H9 (cell line): ENCODE measurements at regions not wholly inside any gene's neighbourhood (a gene's known extent, or its start where the extent isn't known, plus 50 kb on each side); places are given as distances from the start of the nearest gene placed in this dataset.

Source experiments
- DNase-seq: peaks from one replicate; pipeline ENCODE4 v3.0.0-alpha.2; 2017
- H2AFZ ChIP-seq: one replicate; pipeline ENCODE4 v1.6.1; 2013; ENCODE audit warnings: mild to moderate bottlenecking, low read length, control low read depth, moderate library complexity
- H2AK5ac ChIP-seq: 2 replicates; pipeline ENCODE4 v1.6.1; 2013; ENCODE audit warnings: low read length, control low read depth, mixed read lengths; ENCODE audit not compliant: insufficient read length
- H2BK120ac ChIP-seq: one replicate; pipeline ENCODE4 v1.6.1; 2013; ENCODE audit warnings: low read depth, mild to moderate bottlenecking, low read length, control low read depth, inconsistent platforms; ENCODE audit not compliant: poor library complexity, severe bottlenecking
- H2BK12ac ChIP-seq: 2 replicates; pipeline ENCODE4 v1.6.1; 2013; ENCODE audit warnings: low read length, control low read depth, mixed read lengths, low read depth; ENCODE audit not compliant: insufficient read length
- H2BK15ac ChIP-seq: 2 replicates; pipeline ENCODE4 v1.6.1; 2013; ENCODE audit warnings: low read depth, low read length, control low read depth
- H2BK20ac ChIP-seq: one replicate; pipeline ENCODE4 v1.6.1; 2013; ENCODE audit warnings: low read depth, mild to moderate bottlenecking, low read length, control low read depth, inconsistent platforms; ENCODE audit not compliant: poor library complexity, severe bottlenecking
- H2BK5ac ChIP-seq: 2 replicates; pipeline ENCODE4 v1.6.1; 2013; ENCODE audit warnings: low read length, control low read depth, mixed read lengths; ENCODE audit not compliant: insufficient read length
- H3K14ac ChIP-seq: 2 replicates; pipeline ENCODE4 v1.6.1; 2013; ENCODE audit warnings: low read length, control low read depth; ENCODE audit not compliant: insufficient read depth
- H3K18ac ChIP-seq: 2 replicates; pipeline ENCODE4 v1.6.1; 2013; ENCODE audit warnings: low read depth, mild to moderate bottlenecking, mixed read lengths, low read length, control low read depth; ENCODE audit not compliant: insufficient read length
- H3K23ac ChIP-seq: 2 replicates; pipeline ENCODE4 v1.6.1; 2013; ENCODE audit warnings: low read length, control low read depth, mixed read lengths, low read depth; ENCODE audit not compliant: insufficient read length
- H3K23me2 ChIP-seq: 2 replicates; pipeline ENCODE4 v1.6.1; 2013; ENCODE audit warnings: low read depth, mild to moderate bottlenecking, mixed read lengths, low read length, control low read depth; ENCODE audit not compliant: insufficient read length, poor library complexity, severe bottlenecking
- H3K27ac ChIP-seq: 2 replicates; pipeline ENCODE4 v1.5.1; 2013; ENCODE audit warnings: low read length, control low read depth, mixed read lengths, low read depth; ENCODE audit not compliant: insufficient read length
- H3K27me3 ChIP-seq: 2 replicates; pipeline ENCODE4 v1.6.1; 2013; ENCODE audit warnings: low read length, control low read depth, inconsistent platforms; ENCODE audit not compliant: insufficient read depth
- H3K4ac ChIP-seq: 2 replicates; pipeline ENCODE4 v1.6.1; 2013; ENCODE audit warnings: low read depth, mild to moderate bottlenecking, control low read depth, inconsistent platforms, low read length, moderate library complexity
- H3K4me1 ChIP-seq: 2 replicates; pipeline ENCODE4 v1.6.1; 2013; ENCODE audit warnings: low read length, control low read depth, inconsistent platforms; ENCODE audit not compliant: insufficient read depth
- H3K4me2 ChIP-seq: 2 replicates; pipeline ENCODE4 v1.6.1; 2013; ENCODE audit warnings: low read length, control low read depth, mixed read lengths; ENCODE audit not compliant: insufficient read length, insufficient read depth
- H3K56ac ChIP-seq: 2 replicates; pipeline ENCODE4 v1.6.1; 2013; ENCODE audit warnings: low read depth, mild to moderate bottlenecking, mixed read lengths, low read length, control low read depth; ENCODE audit not compliant: insufficient read length
- H3K79me1 ChIP-seq: 2 replicates; pipeline ENCODE4 v1.6.1; 2013; ENCODE audit warnings: low read depth, mild to moderate bottlenecking, moderate library complexity, low read length, control low read depth, inconsistent platforms; ENCODE audit not compliant: insufficient read depth, poor library complexity, severe bottlenecking
- H3K79me2 ChIP-seq: 2 replicates; pipeline ENCODE4 v1.6.1; 2013; ENCODE audit warnings: low read length, control low read depth, inconsistent platforms; ENCODE audit not compliant: insufficient read depth
- H3K9ac ChIP-seq: 2 replicates; pipeline ENCODE4 v1.6.1; 2013; ENCODE audit warnings: low read length, control low read depth, mixed read lengths; ENCODE audit not compliant: insufficient read length; ENCODE audit errors: extremely low read depth
- H3K9me3 ChIP-seq: one replicate; pipeline ENCODE4 v1.6.1; 2013; ENCODE audit warnings: low read depth, low read length, inconsistent platforms; ENCODE audit not compliant: control insufficient read depth
- H3T11ph ChIP-seq: one replicate; pipeline ENCODE4 v1.6.1; 2013; ENCODE audit warnings: mild to moderate bottlenecking, low read length, control low read depth, inconsistent platforms
- H4K20me1 ChIP-seq: one replicate; pipeline ENCODE4 v1.6.1; 2013; ENCODE audit not compliant: control insufficient read depth, insufficient read length, insufficient read depth
- H4K5ac ChIP-seq: 2 replicates; pipeline ENCODE4 v1.6.1; 2013; ENCODE audit warnings: low read depth, mild to moderate bottlenecking, mixed read lengths, low read length, control low read depth; ENCODE audit not compliant: insufficient read length
- H4K8ac ChIP-seq: replicated peaks from 2 replicates; pipeline ENCODE4 v1.6.1; 2013; ENCODE audit warnings: low read length, control low read depth, mixed read lengths, low read depth; ENCODE audit not compliant: insufficient read length
- H4K91ac ChIP-seq: 2 replicates; pipeline ENCODE4 v1.6.1; 2013; ENCODE audit warnings: low read depth, mild to moderate bottlenecking, moderate library complexity, mixed read lengths, low read length, control low read depth; ENCODE audit not compliant: insufficient read length
- H3K27ac Mint-ChIP-seq, 3 experiments: 2 replicates in 2 of 3; 3 replicates in 1 of 3; pipeline ENCODE4 v1.8.0; 2020 to 2021; ENCODE audit warnings: mixed read lengths in 3 of 3, mild to moderate bottlenecking in 1 of 3, moderate library complexity in 1 of 3
- H3K27me3 Mint-ChIP-seq: 2 replicates; pipeline ENCODE4 v1.8.0; 2021; ENCODE audit warnings: low read depth, mild to moderate bottlenecking, moderate library complexity, mixed read lengths
- H3K36me3 Mint-ChIP-seq, 3 experiments: 2 replicates in 2 of 3; 3 replicates in 1 of 3; pipeline ENCODE4 v1.8.0; 2020 to 2021; ENCODE audit warnings: low read depth in 3 of 3, mixed read lengths in 3 of 3; ENCODE audit not compliant: insufficient read depth in 1 of 3
- H3K4me1 Mint-ChIP-seq, 2 experiments: 2 replicates each; pipeline ENCODE4 v1.8.0; 2020; ENCODE audit warnings: mixed read lengths in 2 of 2
- H3K4me3 Mint-ChIP-seq, 2 experiments: 2 replicates in 1 of 2; 3 replicates in 1 of 2; pipeline ENCODE4 v1.8.0; 2020 to 2021; ENCODE audit warnings: mild to moderate bottlenecking in 2 of 2, mixed read lengths in 2 of 2, moderate library complexity in 1 of 2
- H3K9me3 Mint-ChIP-seq, 2 experiments: 2 replicates in 1 of 2; 3 replicates in 1 of 2; pipeline ENCODE4 v1.8.0; 2020; ENCODE audit warnings: mild to moderate bottlenecking in 2 of 2, mixed read lengths in 2 of 2, moderate library complexity in 1 of 2
- WGBS: extraction: QIAGEN DNeasy Blood & Tissue Kit; methylation state at CpG from one replicate; pipeline ENCODE4 v1.1.7; 2013; ENCODE audit warnings: missing lambda C conversion rate, low lambda C conversion rate, mixed read lengths; ENCODE audit not compliant: insufficient read length; ENCODE audit errors: extremely low coverage; 5-methylcytosine and 5-hydroxymethylcytosine counted together
- TF ChIP-seq, protein P1 (sequence below): fragments of 200-600 bp; sonication (generic); conservative IDR thresholded peaks from 3 replicates; pipeline ENCODE4 v1.8.0; 2021; ENCODE audit warnings: antibody characterized with exemption, mild to moderate bottlenecking

DNA sequence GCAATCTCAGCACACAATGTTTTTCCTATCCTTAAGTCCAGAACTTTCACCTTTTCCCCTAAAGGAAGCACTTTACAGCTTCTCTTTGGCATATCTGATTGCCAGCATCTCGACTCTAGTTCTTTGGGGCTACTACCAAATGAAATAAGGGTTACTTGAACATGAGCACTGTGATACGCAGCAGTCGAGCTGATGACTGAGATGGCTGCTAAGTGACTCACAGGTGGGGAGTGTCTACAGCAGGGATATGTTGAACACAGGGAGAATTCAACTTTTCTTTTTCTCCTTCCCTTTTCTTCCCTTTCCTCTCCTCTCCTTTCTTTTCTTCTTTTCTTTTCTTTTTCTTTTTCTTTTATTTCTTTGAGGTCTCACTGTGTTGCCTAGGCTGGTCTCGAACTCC lies 334.8 kb downstream of the MAF start:
- Histone ChIP-seq H2BK20ac (no peak overlapping the region), H3K14ac (no peak overlapping the region), H3K79me1 (no peaks in the 10 kb centered on the region), H2AK5ac (no peak overlapping the region), H3K79me2 (no peaks in the 10 kb centered on the region), H3T11ph (no peak overlapping the region), H3K9me3 (no peaks in the 10 kb centered on the region), H3K9ac (no peak overlapping the region), H3K4me2 (no peak overlapping the region), H2BK5ac (no peak overlapping the region), H3K23ac (no peak overlapping the region), H4K91ac (no peak overlapping the region), H4K8ac (no peak overlapping the region), H3K4ac (no peak overlapping the region), H3K4me1 (peaks cover 5% of the 10 kb centered on the region; the same call in 1 of the 2 replicates), H2BK12ac (no peak overlapping the region), H3K56ac (no peak overlapping the region), H2AFZ (no peak overlapping the region), H4K20me1 (no peaks in the 10 kb centered on the region), H2BK15ac (no peak overlapping the region), H3K23me2 (no peaks in the 10 kb centered on the region), H2BK120ac (no peak overlapping the region), H3K18ac (no peak overlapping the region), H4K5ac (no peak overlapping the region), H3K27me3 (no peaks in the 10 kb centered on the region), H3K27ac (no peak overlapping the region)
- DNase-seq: no peak
- Mint-ChIP-seq H3K4me1 (peaks cover 16 to 25% of the 10 kb centered on the region in 2 experiments), H3K27me3 (peaks cover 3% of the 10 kb centered on the region; the same call in 1 of the 2 replicates), H3K9me3 (no peaks in the 10 kb centered on the region), H3K36me3 (no peaks in the 10 kb centered on the region; a peak in 1 of 7 replicates), H3K27ac (no peak overlapping the region), H3K4me3 (no peak overlapping the region)
- TF ChIP-seq, protein P1, sequence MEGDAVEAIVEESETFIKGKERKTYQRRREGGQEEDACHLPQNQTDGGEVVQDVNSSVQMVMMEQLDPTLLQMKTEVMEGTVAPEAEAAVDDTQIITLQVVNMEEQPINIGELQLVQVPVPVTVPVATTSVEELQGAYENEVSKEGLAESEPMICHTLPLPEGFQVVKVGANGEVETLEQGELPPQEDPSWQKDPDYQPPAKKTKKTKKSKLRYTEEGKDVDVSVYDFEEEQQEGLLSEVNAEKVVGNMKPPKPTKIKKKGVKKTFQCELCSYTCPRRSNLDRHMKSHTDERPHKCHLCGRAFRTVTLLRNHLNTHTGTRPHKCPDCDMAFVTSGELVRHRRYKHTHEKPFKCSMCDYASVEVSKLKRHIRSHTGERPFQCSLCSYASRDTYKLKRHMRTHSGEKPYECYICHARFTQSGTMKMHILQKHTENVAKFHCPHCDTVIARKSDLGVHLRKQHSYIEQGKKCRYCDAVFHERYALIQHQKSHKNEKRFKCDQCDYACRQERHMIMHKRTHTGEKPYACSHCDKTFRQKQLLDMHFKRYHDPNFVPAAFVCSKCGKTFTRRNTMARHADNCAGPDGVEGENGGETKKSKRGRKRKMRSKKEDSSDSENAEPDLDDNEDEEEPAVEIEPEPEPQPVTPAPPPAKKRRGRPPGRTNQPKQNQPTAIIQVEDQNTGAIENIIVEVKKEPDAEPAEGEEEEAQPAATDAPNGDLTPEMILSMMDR: no peak
- no CpG with 5 or more reads among the region's 4 CpGs for WGBS
